ENCODE measurements at regions not wholly inside any gene's neighbourhood (a gene's known extent, or its start where the extent isn't known, plus 50 kb on each side); places are given as distances from the start of the nearest gene placed in this dataset.

DNA sequence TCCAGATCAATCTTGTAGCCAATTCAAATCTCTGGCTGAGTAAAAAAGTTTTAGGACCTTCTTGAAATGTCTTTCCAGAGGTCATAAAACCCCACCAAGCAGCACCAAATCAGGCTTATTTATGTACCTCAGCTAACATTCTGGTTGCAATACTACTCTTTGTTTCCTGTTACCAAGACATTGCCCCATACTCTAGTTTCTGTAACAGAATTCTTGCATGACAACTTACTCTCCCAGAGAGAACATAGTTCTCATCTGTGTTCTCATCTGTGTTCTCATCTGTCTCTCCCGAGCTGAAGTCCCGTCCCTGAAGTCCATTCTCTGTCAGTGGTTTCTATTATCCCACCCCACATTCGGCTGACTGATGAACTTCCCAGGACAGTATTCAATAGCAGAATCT lies 1285.1 kb downstream of the XPNPEP1 start:
- no peak overlapping the region for H2AFZ ChIP-seq (ENCODE audit: low read depth, low read length)
- no peak overlapping the region for H3K9ac ChIP-seq (ENCODE audit: low read length)
- H3K9me3 ChIP-seq (ENCODE audit: low read length), result no peaks in the 10 kb centered on the region
- H3F3A ChIP-seq (ENCODE audit: insufficient read depth, low read length, poor library complexity, severe bottlenecking), result no peaks in the 10 kb centered on the region
- H3K27me3 ChIP-seq (ENCODE audit: insufficient read depth, low read depth, low read length), result no peaks in the 10 kb centered on the region
- no peaks in the 10 kb centered on the region for H3K79me2 ChIP-seq (replicated peaks; ENCODE audit: insufficient read depth, low read length)
- no peak for TF ChIP-seq POLR2AphosphoS5 (IDR thresholded peaks at IDR 0.05)
- TF ChIP-seq, protein P1, sequence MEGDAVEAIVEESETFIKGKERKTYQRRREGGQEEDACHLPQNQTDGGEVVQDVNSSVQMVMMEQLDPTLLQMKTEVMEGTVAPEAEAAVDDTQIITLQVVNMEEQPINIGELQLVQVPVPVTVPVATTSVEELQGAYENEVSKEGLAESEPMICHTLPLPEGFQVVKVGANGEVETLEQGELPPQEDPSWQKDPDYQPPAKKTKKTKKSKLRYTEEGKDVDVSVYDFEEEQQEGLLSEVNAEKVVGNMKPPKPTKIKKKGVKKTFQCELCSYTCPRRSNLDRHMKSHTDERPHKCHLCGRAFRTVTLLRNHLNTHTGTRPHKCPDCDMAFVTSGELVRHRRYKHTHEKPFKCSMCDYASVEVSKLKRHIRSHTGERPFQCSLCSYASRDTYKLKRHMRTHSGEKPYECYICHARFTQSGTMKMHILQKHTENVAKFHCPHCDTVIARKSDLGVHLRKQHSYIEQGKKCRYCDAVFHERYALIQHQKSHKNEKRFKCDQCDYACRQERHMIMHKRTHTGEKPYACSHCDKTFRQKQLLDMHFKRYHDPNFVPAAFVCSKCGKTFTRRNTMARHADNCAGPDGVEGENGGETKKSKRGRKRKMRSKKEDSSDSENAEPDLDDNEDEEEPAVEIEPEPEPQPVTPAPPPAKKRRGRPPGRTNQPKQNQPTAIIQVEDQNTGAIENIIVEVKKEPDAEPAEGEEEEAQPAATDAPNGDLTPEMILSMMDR (IDR thresholded peaks at IDR 0.05; ENCODE audit: poor library complexity, severe bottlenecking), result no peak
- TF ChIP-seq EZH2 (IDR thresholded peaks at IDR 0.05; ENCODE audit: borderline replicate concordance, insufficient read depth, low read length, poor library complexity, severe bottlenecking), result no peak
- TF ChIP-seq EP300 (conservative IDR thresholded peaks at IDR 0.05; ENCODE audit: poor library complexity, severe bottlenecking), result no peak
- TF ChIP-seq REST (IDR thresholded peaks at IDR 0.05; ENCODE audit: borderline replicate concordance), result no peak
- no peak for TF ChIP-seq RAD21 (conservative IDR thresholded peaks at IDR 0.05)
- no peak for TF ChIP-seq TAF1 (IDR thresholded peaks at IDR 0.05; ENCODE audit: low read depth)
- TF ChIP-seq MXI1 (conservative IDR thresholded peaks at IDR 0.05; ENCODE audit: poor library complexity, severe bottlenecking), result no peak
- no peak for TF ChIP-seq SMC3 (conservative IDR thresholded peaks at IDR 0.05; ENCODE audit: poor library complexity)
- no peaks in the 10 kb centered on the region for H3K36me3 ChIP-seq (ENCODE audit: insufficient read depth, low read length)
- H3K27ac ChIP-seq (ENCODE audit: low read length), result no peak overlapping the region
- H3K4me2 ChIP-seq (ENCODE audit: low read length), result no peak overlapping the region
- no peaks in the 10 kb centered on the region for H3K9me2 ChIP-seq (ENCODE audit: insufficient read depth, low read length)
- H3K4me3 ChIP-seq (ENCODE audit: low read length), result no peak overlapping the region
- H4K20me1 ChIP-seq (ENCODE audit: insufficient read depth), result no peaks in the 10 kb centered on the region

GRCh38 chr10:108633046-108633445 lies 1290.3 kb downstream of the XPNPEP1 start:
- no peaks in the 10 kb centered on the region for H4K20me1 ChIP-seq (ENCODE audit: insufficient read depth)

More at GRCh38 chr10:108633046-108633445, 1290.3 kb downstream of the XPNPEP1 start:
- Histone ChIP-seq H3K9me3 (ENCODE audit: low read length) (no peaks in the 10 kb centered on the region), H2AFZ (ENCODE audit: low read depth, low read length) (no peak overlapping the region), H3K4me2 (ENCODE audit: low read length) (no peak overlapping the region), H3K9me2 (ENCODE audit: insufficient read depth, low read length) (no peaks in the 10 kb centered on the region), H3K27me3 (ENCODE audit: insufficient read depth, low read depth, low read length) (no peaks in the 10 kb centered on the region), H3K4me3 (ENCODE audit: low read length) (no peak overlapping the region), H3K79me2 (replicated peaks; ENCODE audit: insufficient read depth, low read length) (no peaks in the 10 kb centered on the region), H3F3A (ENCODE audit: insufficient read depth, low read length, poor library complexity, severe bottlenecking) (no peaks in the 10 kb centered on the region), H3K36me3 (ENCODE audit: insufficient read depth, low read length) (no peaks in the 10 kb centered on the region), H3K27ac (ENCODE audit: low read length) (no peak overlapping the region), H3K9ac (ENCODE audit: low read length) (no peak overlapping the region)
- TF ChIP-seq TAF1 (IDR thresholded peaks at IDR 0.05; ENCODE audit: low read depth), result no peak
- TF ChIP-seq, protein P1 (IDR thresholded peaks at IDR 0.05; ENCODE audit: poor library complexity, severe bottlenecking), result no peak
